ENCODE measurements at regions not wholly inside any gene's neighbourhood (a gene's known extent, or its start where the extent isn't known, plus 50 kb on each side); places are given as distances from the start of the nearest gene placed in this dataset.

DNA sequence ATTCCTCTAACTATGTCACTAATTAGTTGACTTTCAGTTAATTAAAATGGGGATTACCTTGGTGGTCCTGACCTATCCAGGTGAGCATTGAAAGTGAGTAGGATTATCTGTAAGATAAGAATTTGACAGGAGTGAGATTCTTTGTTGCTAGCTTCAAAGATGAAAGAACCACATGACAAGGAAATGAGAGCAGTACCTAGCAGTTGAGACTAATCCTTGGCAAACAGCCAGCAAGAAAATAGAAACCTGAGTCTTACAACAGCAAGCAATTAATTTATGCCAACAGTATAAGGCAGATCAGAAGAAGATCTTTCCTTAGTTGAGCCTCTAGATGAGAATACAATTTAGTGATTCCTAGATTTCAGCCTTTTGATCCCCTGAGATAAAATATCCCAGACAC, 1058.4 kb downstream of the LRFN5 start:
- TF ChIP-seq NR2F1 (CRISPR knock-in tag; IDR thresholded peaks at IDR 0.05) (no peak), SUZ12 (IDR thresholded peaks at IDR 0.05; ENCODE audit: low read depth, low read length) (no peak), ZNF616 (CRISPR knock-in tag; IDR thresholded peaks at IDR 0.05; ENCODE audit: low read depth) (no peak), TAF1 (CRISPR knock-in tag; IDR thresholded peaks at IDR 0.05) (no peak), ZBTB7A (CRISPR knock-in tag; IDR thresholded peaks at IDR 0.05) (no peak)
- TF ChIP-seq, protein P1, sequence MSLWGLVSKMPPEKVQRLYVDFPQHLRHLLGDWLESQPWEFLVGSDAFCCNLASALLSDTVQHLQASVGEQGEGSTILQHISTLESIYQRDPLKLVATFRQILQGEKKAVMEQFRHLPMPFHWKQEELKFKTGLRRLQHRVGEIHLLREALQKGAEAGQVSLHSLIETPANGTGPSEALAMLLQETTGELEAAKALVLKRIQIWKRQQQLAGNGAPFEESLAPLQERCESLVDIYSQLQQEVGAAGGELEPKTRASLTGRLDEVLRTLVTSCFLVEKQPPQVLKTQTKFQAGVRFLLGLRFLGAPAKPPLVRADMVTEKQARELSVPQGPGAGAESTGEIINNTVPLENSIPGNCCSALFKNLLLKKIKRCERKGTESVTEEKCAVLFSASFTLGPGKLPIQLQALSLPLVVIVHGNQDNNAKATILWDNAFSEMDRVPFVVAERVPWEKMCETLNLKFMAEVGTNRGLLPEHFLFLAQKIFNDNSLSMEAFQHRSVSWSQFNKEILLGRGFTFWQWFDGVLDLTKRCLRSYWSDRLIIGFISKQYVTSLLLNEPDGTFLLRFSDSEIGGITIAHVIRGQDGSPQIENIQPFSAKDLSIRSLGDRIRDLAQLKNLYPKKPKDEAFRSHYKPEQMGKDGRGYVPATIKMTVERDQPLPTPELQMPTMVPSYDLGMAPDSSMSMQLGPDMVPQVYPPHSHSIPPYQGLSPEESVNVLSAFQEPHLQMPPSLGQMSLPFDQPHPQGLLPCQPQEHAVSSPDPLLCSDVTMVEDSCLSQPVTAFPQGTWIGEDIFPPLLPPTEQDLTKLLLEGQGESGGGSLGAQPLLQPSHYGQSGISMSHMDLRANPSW (CRISPR knock-in tag; IDR thresholded peaks at IDR 0.05; ENCODE audit: borderline replicate concordance), result no peak
- TF ChIP-seq, protein P2, sequence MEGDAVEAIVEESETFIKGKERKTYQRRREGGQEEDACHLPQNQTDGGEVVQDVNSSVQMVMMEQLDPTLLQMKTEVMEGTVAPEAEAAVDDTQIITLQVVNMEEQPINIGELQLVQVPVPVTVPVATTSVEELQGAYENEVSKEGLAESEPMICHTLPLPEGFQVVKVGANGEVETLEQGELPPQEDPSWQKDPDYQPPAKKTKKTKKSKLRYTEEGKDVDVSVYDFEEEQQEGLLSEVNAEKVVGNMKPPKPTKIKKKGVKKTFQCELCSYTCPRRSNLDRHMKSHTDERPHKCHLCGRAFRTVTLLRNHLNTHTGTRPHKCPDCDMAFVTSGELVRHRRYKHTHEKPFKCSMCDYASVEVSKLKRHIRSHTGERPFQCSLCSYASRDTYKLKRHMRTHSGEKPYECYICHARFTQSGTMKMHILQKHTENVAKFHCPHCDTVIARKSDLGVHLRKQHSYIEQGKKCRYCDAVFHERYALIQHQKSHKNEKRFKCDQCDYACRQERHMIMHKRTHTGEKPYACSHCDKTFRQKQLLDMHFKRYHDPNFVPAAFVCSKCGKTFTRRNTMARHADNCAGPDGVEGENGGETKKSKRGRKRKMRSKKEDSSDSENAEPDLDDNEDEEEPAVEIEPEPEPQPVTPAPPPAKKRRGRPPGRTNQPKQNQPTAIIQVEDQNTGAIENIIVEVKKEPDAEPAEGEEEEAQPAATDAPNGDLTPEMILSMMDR (CRISPR knock-in tag; IDR thresholded peaks at IDR 0.05), result no peak
- TF ChIP-seq, protein P3, sequence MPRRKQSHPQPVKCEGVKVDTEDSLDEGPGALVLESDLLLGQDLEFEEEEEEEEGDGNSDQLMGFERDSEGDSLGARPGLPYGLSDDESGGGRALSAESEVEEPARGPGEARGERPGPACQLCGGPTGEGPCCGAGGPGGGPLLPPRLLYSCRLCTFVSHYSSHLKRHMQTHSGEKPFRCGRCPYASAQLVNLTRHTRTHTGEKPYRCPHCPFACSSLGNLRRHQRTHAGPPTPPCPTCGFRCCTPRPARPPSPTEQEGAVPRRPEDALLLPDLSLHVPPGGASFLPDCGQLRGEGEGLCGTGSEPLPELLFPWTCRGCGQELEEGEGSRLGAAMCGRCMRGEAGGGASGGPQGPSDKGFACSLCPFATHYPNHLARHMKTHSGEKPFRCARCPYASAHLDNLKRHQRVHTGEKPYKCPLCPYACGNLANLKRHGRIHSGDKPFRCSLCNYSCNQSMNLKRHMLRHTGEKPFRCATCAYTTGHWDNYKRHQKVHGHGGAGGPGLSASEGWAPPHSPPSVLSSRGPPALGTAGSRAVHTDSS (CRISPR knock-in tag; conservative IDR thresholded peaks at IDR 0.05), result no peak
